ENCODE measurements at regions not wholly inside any gene's neighbourhood (a gene's known extent, or its start where the extent isn't known, plus 50 kb on each side); places are given as distances from the start of the nearest gene placed in this dataset.
A peak's percentile ranks its signal among the peaks of the same experiment; 100 is the strongest.

GRCh38 chr6:145026267-145026679, 709.0 kb downstream of the EPM2A start (continued):
- TF ChIP-seq REST (IDR thresholded peaks at IDR 0.05; ENCODE audit: unreplicated experiment): no peak
- TF ChIP-seq CREB1 (CRISPR knock-in tag; IDR thresholded peaks at IDR 0.05; ENCODE audit: low read depth): no peak
- TF ChIP-seq JUNB (IDR thresholded peaks at IDR 0.05; ENCODE audit: unreplicated experiment): no peak
- no peak for TF ChIP-seq ZNF331 (CRISPR knock-in tag; IDR thresholded peaks at IDR 0.05; ENCODE audit: low read depth)

GRCh38 chr6:145028144-145028818, 707.0 kb downstream of the EPM2A start:
- Mint-ChIP-seq H3K27me3 (ENCODE audit: insufficient read depth, low read depth, poor library complexity) (no peaks in the 10 kb centered on the region), H3K27ac (no peak overlapping the region), H3K36me3 (ENCODE audit: low read depth) (no peaks in the 10 kb centered on the region), H3K4me1 (peaks cover 4% of the 10 kb centered on the region), H3K4me3 (no peak overlapping the region), H3K9me3 (no peaks in the 10 kb centered on the region)
- DNase-seq (ENCODE audit: low spot score): peak; percentile 60
- Histone ChIP-seq H3K4me3 (no peak overlapping the region), H2AFZ (no peak overlapping the region), H3K4me2 (no peak overlapping the region), H4K20me1 (replicated peaks; ENCODE audit: insufficient read depth) (no peaks in the 10 kb centered on the region), H3K9me2 (ENCODE audit: insufficient read depth) (no peaks in the 10 kb centered on the region), H3K36me3 (ENCODE audit: insufficient read depth) (no peaks in the 10 kb centered on the region), H3K27me3 (ENCODE audit: insufficient read depth) (no peaks in the 10 kb centered on the region), H3K79me2 (replicated peaks; ENCODE audit: insufficient read depth) (no peaks in the 10 kb centered on the region), H3F3A (replicated peaks; ENCODE audit: low read depth) (no peaks in the 10 kb centered on the region), H3K4me1 (ENCODE audit: insufficient read depth) (peaks cover 1% of the 10 kb centered on the region; the same call in 1 of the 2 replicates), H3K27ac (ENCODE audit: low read depth) (no peak overlapping the region)
- TF ChIP-seq ZNF114 (CRISPR knock-in tag; IDR thresholded peaks at IDR 0.05) (no peak), CTCF (conservative IDR thresholded peaks at IDR 0.05; ENCODE audit: low read depth in 2 of 2) (peak; percentile 67 to 75)
- peak; percentile 73 for ATAC-seq

GRCh38 chr6:145031001-145031400, 704.3 kb downstream of the EPM2A start:
- H3K27ac Mint-ChIP-seq: no peak overlapping the region
- TF ChIP-seq EZH2 (IDR thresholded peaks at IDR 0.05; ENCODE audit: low read depth, unreplicated experiment) (no peak), ZNF462 (CRISPR knock-in tag; IDR thresholded peaks at IDR 0.05) (no peak), CREB1 (CRISPR knock-in tag; IDR thresholded peaks at IDR 0.05; ENCODE audit: low read depth) (no peak)

More at GRCh38 chr6:145031001-145031400, 704.3 kb downstream of the EPM2A start:
- H3K36me3 Mint-ChIP-seq (ENCODE audit: low read depth): peaks cover 2% of the 10 kb centered on the region; the same call in 1 of the 3 replicates
- Histone ChIP-seq H3F3A (replicated peaks; ENCODE audit: low read depth) (no peaks in the 10 kb centered on the region), H3K27ac (ENCODE audit: low read depth) (no peak overlapping the region), H3K27me3 (ENCODE audit: insufficient read depth) (no peaks in the 10 kb centered on the region), H3K79me2 (replicated peaks; ENCODE audit: insufficient read depth) (no peaks in the 10 kb centered on the region), H3K4me2 (no peak overlapping the region), H3K36me3 (ENCODE audit: insufficient read depth) (no peaks in the 10 kb centered on the region; the same call in 1 of the 2 replicates), H2AFZ (no peak overlapping the region), H3K4me1 (ENCODE audit: insufficient read depth) (no peaks in the 10 kb centered on the region), H4K20me1 (replicated peaks; ENCODE audit: insufficient read depth) (no peaks in the 10 kb centered on the region), H3K9me2 (ENCODE audit: insufficient read depth) (0 out of 2 replicates have a peak, but pooled peaks cover 5% of the 10 kb centered on the region), H3K4me3 (no peak overlapping the region)
- H3K4me3 Mint-ChIP-seq: no peak overlapping the region
- H3K9me3 Mint-ChIP-seq: no peaks in the 10 kb centered on the region; the same call in 2 of the 3 replicates
- H3K27me3 Mint-ChIP-seq (ENCODE audit: insufficient read depth, low read depth, poor library complexity): no peaks in the 10 kb centered on the region
- no peaks in the 10 kb centered on the region for H3K4me1 Mint-ChIP-seq
- no peak for DNase-seq (ENCODE audit: low spot score)
- ATAC-seq: no peak

All from GM23338 (cell line).